ENCODE measurements at regions not wholly inside any gene's neighbourhood (a gene's known extent, or its start where the extent isn't known, plus 50 kb on each side); places are given as distances from the start of the nearest gene placed in this dataset.

- Histone ChIP-seq H3K27ac (replicated peaks in 1 of 4) (no peak overlapping the region), H3K27me3 (no peaks in the 10 kb centered on the region), H3K36me3 (no peaks in the 10 kb centered on the region), H3K4me1 (no peaks in the 10 kb centered on the region), H3K9me3 (peaks cover 0 to 8% (median 3%) of the 10 kb centered on the region in 4 donors), H3K4me3 (no peak overlapping the region)
- intact Hi-C loops (cut with DNase I), result no loop called here
- TF ChIP-seq POLR2AphosphoS5 (IDR thresholded peaks at IDR 0.05), result no peak
- no peak for TF ChIP-seq CTCF (IDR thresholded peaks at IDR 0.05)
- no peak for TF ChIP-seq POLR2A (IDR thresholded peaks at IDR 0.05; ENCODE audit: low read depth)
- no peak for TF ChIP-seq EP300 (IDR thresholded peaks at IDR 0.05)
- 90% methylated on average over 1 of the region's 1 CpG for WGBS
- no peak for DNase-seq (ENCODE audit: extremely low spot score)
Measured at GRCh38 chr3:191809326-191809949, 348.5 kb downstream of the PYDC2 start.

GRCh38 chr3:191813245-191813644 lies 352.3 kb downstream of the PYDC2 start:
- Histone ChIP-seq H3K4me3 (no peak overlapping the region), H3K36me3 (no peaks in the 10 kb centered on the region), H3K4me1 (no peaks in the 10 kb centered on the region), H3K27ac (replicated peaks in 1 of 4) (no peak overlapping the region), H3K27me3 (no peaks in the 10 kb centered on the region), H3K9me3 (peaks cover 0 to 8% (median 3%) of the 10 kb centered on the region in 4 donors)
- intact Hi-C loops (cut with DNase I), result no loop called here
- DNase-seq (ENCODE audit: extremely low spot score), result no peak
- TF ChIP-seq EP300 (IDR thresholded peaks at IDR 0.05) (no peak), POLR2AphosphoS5 (IDR thresholded peaks at IDR 0.05) (no peak), POLR2A (IDR thresholded peaks at IDR 0.05; ENCODE audit: low read depth) (no peak), CTCF (IDR thresholded peaks at IDR 0.05) (no peak)

GRCh38 chr3:191848818-191849217 lies 387.9 kb downstream of the PYDC2 start:
- H3K27me3 ChIP-seq, result no peaks in the 10 kb centered on the region
- H3K27ac ChIP-seq (replicated peaks in 1 of 4), result no peak overlapping the region
- intact Hi-C loops (cut with DNase I), result no loop called here
- no peaks in the 10 kb centered on the region for H3K36me3 ChIP-seq
- DNase-seq (ENCODE audit: extremely low spot score), result no peak
- no peak overlapping the region for H3K4me3 ChIP-seq
- H3K4me1 ChIP-seq, result no peaks in the 10 kb centered on the region
- H3K9me3 ChIP-seq, result no peaks in the 10 kb centered on the region
- no peak for TF ChIP-seq POLR2AphosphoS5 (IDR thresholded peaks at IDR 0.05)
- no peak for TF ChIP-seq EP300 (IDR thresholded peaks at IDR 0.05)
- TF ChIP-seq POLR2A (IDR thresholded peaks at IDR 0.05; ENCODE audit: low read depth), result no peak
- TF ChIP-seq CTCF (IDR thresholded peaks at IDR 0.05), result no peak

- no peaks in the 10 kb centered on the region for H3K27me3 ChIP-seq
- no peaks in the 10 kb centered on the region for H3K9me3 ChIP-seq
- 89% methylated on average over 3 of the region's 3 CpGs for WGBS
- DNase-seq (ENCODE audit: extremely low spot score), result no peak
- H3K27ac ChIP-seq (replicated peaks in 1 of 4), result no peak overlapping the region
- no peak overlapping the region for H3K4me3 ChIP-seq
- intact Hi-C loops (cut with DNase I), result no loop called here
- H3K36me3 ChIP-seq, result no peaks in the 10 kb centered on the region
- no peak for TF ChIP-seq POLR2A (IDR thresholded peaks at IDR 0.05; ENCODE audit: low read depth)
- TF ChIP-seq CTCF (IDR thresholded peaks at IDR 0.05), result no peak
- no peak for TF ChIP-seq EP300 (IDR thresholded peaks at IDR 0.05)
- no peak for TF ChIP-seq POLR2AphosphoS5 (IDR thresholded peaks at IDR 0.05)
- H3K4me1 ChIP-seq, result no peaks in the 10 kb centered on the region
Measured at GRCh38 chr3:191859531-191859930, 398.6 kb downstream of the PYDC2 start.

Measured in esophagus muscularis mucosa (tissue), 4 donors.